ENCODE measurements at regions not wholly inside any gene's neighbourhood (a gene's known extent, or its start where the extent isn't known, plus 50 kb on each side); places are given as distances from the start of the nearest gene placed in this dataset.

DNA sequence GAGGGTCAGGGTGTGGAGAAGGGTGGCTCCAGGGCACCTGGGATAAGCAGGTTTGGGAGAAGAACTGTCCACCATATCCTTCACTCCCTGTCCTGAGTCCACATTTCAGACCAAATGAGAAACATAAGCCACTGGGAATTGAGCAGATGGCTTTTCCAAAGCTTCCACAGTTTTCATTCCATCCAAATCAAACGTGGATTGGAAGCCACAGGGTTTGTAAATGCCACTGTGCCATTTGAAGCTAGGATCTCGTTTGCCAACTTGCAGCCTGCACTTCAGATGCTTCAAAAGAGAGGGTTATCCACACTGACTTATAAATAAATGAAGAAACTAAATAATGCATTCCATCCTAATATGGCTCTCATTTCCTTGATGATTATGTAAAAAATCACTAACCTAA, 81.5 kb downstream of the UQCRFS1 start:
- TF ChIP-seq POLR2A (IDR thresholded peaks at IDR 0.05; ENCODE audit: low read depth, low read length) (no peak), POLR2AphosphoS5 (IDR thresholded peaks at IDR 0.05; ENCODE audit: low read depth, low read length) (no peak), SPI1 (IDR thresholded peaks at IDR 0.05; ENCODE audit: low read depth, low read length) (no peak), PAX5 (IDR thresholded peaks at IDR 0.05; ENCODE audit: insufficient read depth, low read length, severe bottlenecking) (no peak), POU2F2 (IDR thresholded peaks at IDR 0.05; ENCODE audit: low read depth, low read length) (no peak), TAF1 (IDR thresholded peaks at IDR 0.05; ENCODE audit: low read depth, low read length) (no peak)

Data from GM12891 (cell line).